Cardiac fibroblast (primary cell): ENCODE measurements at regions not wholly inside any gene's neighbourhood (a gene's known extent, or its start where the extent isn't known, plus 50 kb on each side); places are given as distances from the start of the nearest gene placed in this dataset.

Experiments used
- DNase-seq, 2 donors: peaks; one replicate each; pipeline versions ENCODE4 v3.0.0 to v3.0.0-alpha.2; 2010; ENCODE audit warnings: low read depth in 2 of 2
- H3K4me3 ChIP-seq, 2 donors: replicated peaks in 1 of 2; 1 replicate in 1 of 2; 2 replicates in 1 of 2; pipeline ENCODE4 v1.5.1; 2011; ENCODE audit warnings: low read depth in 2 of 2, low read length in 2 of 2, mild to moderate bottlenecking in 2 of 2, moderate library complexity in 1 of 2
- TF ChIP-seq, protein P1 (sequence below): IDR thresholded peaks from one replicate; pipeline ENCODE4 v1.5.1; 2011; ENCODE audit warnings: low read depth, mild to moderate bottlenecking, low read length, inconsistent platforms

DNA sequence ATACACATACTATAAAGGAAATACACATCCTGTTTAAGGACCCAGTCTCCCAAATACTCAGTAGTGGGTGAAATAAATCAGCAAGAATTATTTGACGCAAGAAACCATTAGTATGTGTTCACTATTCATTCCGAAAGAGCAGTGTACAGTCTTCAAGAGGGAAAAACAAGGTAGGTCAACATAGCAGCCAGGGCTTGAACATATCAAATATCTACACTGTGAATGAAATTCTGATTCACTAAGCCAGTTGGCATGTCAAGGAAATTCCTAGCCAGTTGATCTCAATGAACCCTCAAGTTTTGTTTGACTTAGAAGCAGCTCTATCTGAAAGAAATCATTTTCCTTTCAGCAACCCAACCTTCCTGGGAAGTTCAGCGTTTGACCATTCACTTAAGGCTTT is 99.0 kb downstream of the CNTN3 start:
- DNase-seq = no peak
- TF ChIP-seq, protein P1, sequence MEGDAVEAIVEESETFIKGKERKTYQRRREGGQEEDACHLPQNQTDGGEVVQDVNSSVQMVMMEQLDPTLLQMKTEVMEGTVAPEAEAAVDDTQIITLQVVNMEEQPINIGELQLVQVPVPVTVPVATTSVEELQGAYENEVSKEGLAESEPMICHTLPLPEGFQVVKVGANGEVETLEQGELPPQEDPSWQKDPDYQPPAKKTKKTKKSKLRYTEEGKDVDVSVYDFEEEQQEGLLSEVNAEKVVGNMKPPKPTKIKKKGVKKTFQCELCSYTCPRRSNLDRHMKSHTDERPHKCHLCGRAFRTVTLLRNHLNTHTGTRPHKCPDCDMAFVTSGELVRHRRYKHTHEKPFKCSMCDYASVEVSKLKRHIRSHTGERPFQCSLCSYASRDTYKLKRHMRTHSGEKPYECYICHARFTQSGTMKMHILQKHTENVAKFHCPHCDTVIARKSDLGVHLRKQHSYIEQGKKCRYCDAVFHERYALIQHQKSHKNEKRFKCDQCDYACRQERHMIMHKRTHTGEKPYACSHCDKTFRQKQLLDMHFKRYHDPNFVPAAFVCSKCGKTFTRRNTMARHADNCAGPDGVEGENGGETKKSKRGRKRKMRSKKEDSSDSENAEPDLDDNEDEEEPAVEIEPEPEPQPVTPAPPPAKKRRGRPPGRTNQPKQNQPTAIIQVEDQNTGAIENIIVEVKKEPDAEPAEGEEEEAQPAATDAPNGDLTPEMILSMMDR = no peak

GRCh38 chr3:74511078-74511477 is 103.4 kb downstream of the CNTN3 start:
- no peak for DNase-seq
- TF ChIP-seq, protein P1 = no peak
- no peak overlapping the region for H3K4me3 ChIP-seq

More for the DNA sequence above, 99.0 kb downstream of the CNTN3 start:
- H3K4me3 ChIP-seq = no peak overlapping the region

DNA sequence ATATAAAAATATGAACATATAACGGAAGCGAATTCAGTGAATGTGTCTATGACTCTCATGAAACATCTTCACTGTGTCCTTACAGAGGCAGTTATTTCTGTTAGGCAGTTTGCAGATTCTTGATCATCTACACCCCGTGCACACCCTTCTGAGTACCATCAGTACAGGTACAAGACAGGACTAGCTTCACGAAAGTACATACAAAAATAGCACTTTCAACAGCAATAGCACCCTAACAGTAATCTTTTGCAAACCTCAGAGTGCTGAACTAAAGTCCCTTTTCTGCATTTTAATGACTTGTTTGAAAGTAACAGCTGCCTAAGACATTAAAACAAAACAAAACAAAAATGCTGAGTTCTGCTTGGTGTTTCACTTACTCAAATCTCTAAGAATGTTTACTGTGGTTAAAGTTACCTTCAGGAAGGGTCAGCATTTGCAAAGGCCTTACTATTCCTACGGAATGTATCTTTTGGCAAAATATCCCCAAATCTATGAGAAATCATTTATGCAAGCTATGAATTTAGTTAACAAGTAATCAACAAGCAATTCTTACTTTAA is 104.1 kb downstream of the CNTN3 start:
- no peak for DNase-seq
- H3K4me3 ChIP-seq = no peak overlapping the region
- TF ChIP-seq, protein P1 = no peak

GRCh38 chr3:74507691-74508090 is 106.8 kb downstream of the CNTN3 start:
- TF ChIP-seq, protein P1 = no peak
- no peak overlapping the region for H3K4me3 ChIP-seq
- DNase-seq = no peak

GRCh38 chr3:74506246-74506645 is 108.2 kb downstream of the CNTN3 start:
- TF ChIP-seq, protein P1 = no peak
- DNase-seq = no peak
- no peak overlapping the region for H3K4me3 ChIP-seq

DNA sequence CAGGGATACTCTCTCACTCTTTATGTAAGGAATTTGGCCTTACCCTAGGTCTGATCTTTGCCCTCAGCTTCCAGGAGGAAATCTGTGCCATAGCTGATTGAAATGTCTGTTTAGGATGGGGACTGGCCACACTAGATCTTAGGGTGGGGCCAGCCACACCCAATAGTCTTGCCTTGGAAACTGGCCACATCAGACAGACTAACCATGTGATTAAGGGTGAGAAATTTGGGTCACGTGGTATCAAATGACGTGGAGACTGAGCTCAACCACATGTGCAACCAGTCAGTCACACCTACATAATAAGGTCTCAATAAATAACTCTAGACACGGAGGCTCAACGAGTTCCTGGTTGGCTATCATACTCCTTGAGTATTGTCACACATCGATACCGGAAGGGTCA is 113.5 kb downstream of the CNTN3 start:
- H3K4me3 ChIP-seq = no peak overlapping the region
- no peak for DNase-seq
- TF ChIP-seq, protein P1 = no peak

DNA sequence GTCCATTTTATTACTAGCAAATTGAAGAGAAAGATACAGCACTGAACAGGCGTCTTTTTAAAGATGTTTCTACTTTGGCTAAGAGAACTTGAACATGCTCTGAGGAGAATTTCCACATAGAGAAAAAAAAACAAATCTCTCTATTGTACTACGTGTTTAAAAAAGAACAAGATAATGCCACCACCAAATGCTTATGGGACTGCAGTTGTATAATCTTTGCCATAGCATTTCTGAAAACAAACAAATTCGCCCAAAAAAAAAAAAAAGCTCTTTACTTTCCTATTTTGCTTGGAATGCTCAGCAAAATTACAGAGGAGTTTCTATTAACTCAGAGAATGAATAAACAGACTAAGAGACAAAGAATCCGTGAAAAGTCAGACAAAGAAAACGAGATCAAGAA is 114.2 kb downstream of the CNTN3 start:
- peak; percentile 3 to 39 for DNase-seq
- TF ChIP-seq, protein P1 = no peak
- H3K4me3 ChIP-seq = no peak overlapping the region
